GM21360 (cell line): ENCODE measurements at regions not wholly inside any gene's neighbourhood (a gene's known extent, or its start where the extent isn't known, plus 50 kb on each side); places are given as distances from the start of the nearest gene placed in this dataset.
"Not testable (repeated sequence)": the region's sequence is repeated elsewhere in the genome, so short reads cannot be mapped to it uniquely, and the experiment has no call there.

Experiments
- ATAC-seq: cut with Tn5 transposase; IDR thresholded peaks from one replicate; pipeline ENCODE4 v1.9.1; 2021; ENCODE audit warnings: mild to moderate bottlenecking, moderate library complexity; ENCODE audit not compliant: unreplicated experiment

GRCh38 chr7:81441750-81442149, 328.1 kb downstream of the HGF start:
- no peak for ATAC-seq

- no peak for ATAC-seq
Observed at GRCh38 chr7:81439591-81439990, 330.3 kb downstream of the HGF start.

GRCh38 chr7:81437160-81437559, 332.7 kb downstream of the HGF start:
- not testable (repeated sequence) for ATAC-seq

GRCh38 chr7:81433692-81434331, 336.0 kb downstream of the HGF start:
- no peak for ATAC-seq

- no peak for ATAC-seq
Observed at GRCh38 chr7:81433206-81433605, 336.6 kb downstream of the HGF start.

- no peak for ATAC-seq
Observed at GRCh38 chr7:81430761-81431160, 339.1 kb downstream of the HGF start.

GRCh38 chr7:81430150-81430549, 339.7 kb downstream of the HGF start:
- no peak for ATAC-seq

- ATAC-seq = no peak
Observed at GRCh38 chr7:81427461-81427860, 342.4 kb downstream of the HGF start.

GRCh38 chr7:81420526-81421226, 349.2 kb downstream of the HGF start:
- no peak for ATAC-seq

GRCh38 chr7:81419731-81420130, 350.1 kb downstream of the HGF start:
- no peak for ATAC-seq

- no peak for ATAC-seq
Observed at GRCh38 chr7:81416659-81417058, 353.2 kb downstream of the HGF start.

- ATAC-seq = no peak
Observed at GRCh38 chr7:81415181-81415580, 354.7 kb downstream of the HGF start.

GRCh38 chr7:81414411-81414810, 355.4 kb downstream of the HGF start:
- ATAC-seq = no peak

GRCh38 chr7:81410471-81411117, 359.3 kb downstream of the HGF start:
- ATAC-seq = no peak

GRCh38 chr7:81408728-81409127, 361.1 kb downstream of the HGF start:
- ATAC-seq = no peak

GRCh38 chr7:81407094-81407493, 362.8 kb downstream of the HGF start:
- ATAC-seq = no peak

GRCh38 chr7:81404669-81405068, 365.2 kb downstream of the HGF start:
- no peak for ATAC-seq

- no peak for ATAC-seq
Observed at GRCh38 chr7:81402227-81402626, 367.6 kb downstream of the HGF start.

- no peak for ATAC-seq
Observed at GRCh38 chr7:81399471-81399870, 370.4 kb downstream of the HGF start.

- ATAC-seq = no peak
Observed at GRCh38 chr7:81394029-81394428, 375.8 kb downstream of the HGF start.

GRCh38 chr7:81393018-81393417, 376.8 kb downstream of the HGF start:
- no peak for ATAC-seq

- no peak for ATAC-seq
Observed at GRCh38 chr7:81385370-81385769, 384.5 kb downstream of the HGF start.
